ENCODE measurements at regions not wholly inside any gene's neighbourhood (a gene's known extent, or its start where the extent isn't known, plus 50 kb on each side); places are given as distances from the start of the nearest gene placed in this dataset.
A peak's percentile ranks its signal among the peaks of the same experiment; 100 is the strongest.
"Not testable (repeated sequence)": the region's sequence is repeated elsewhere in the genome, so short reads cannot be mapped to it uniquely, and the experiment has no call there.

DNA sequence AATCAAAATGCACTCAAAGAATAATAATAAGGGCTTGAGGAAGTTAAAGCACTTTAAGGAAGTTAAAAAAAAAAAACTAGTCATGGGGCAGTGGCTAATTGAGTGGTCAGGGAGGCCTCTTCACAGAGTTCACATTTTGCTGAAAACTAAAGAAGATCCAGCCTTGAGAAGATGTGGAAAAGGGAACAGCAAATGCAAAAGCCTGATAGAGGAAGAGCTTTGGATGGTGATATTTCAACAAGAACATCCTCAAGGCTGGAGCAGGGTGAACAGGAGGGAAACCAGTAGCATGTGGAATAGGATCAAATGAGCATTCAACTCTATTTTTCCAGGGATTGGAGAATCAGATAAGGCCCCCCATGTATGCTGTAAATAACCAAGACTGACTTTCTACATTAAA, 165.7 kb downstream of the SPATA31A6 start:
- not testable (repeated sequence) for H3K9me2 ChIP-seq (ENCODE audit: insufficient read depth); H3K79me2 ChIP-seq (replicated peaks; ENCODE audit: insufficient read depth); H3K27ac Mint-ChIP-seq; H3K27me3 ChIP-seq (ENCODE audit: insufficient read depth); H3K36me3 Mint-ChIP-seq (ENCODE audit: low read depth); DNase-seq (ENCODE audit: low spot score); H4K20me1 ChIP-seq (replicated peaks; ENCODE audit: insufficient read depth); H3K4me1 Mint-ChIP-seq; H3K27me3 Mint-ChIP-seq (ENCODE audit: insufficient read depth, low read depth, poor library complexity); H3F3A ChIP-seq (replicated peaks; ENCODE audit: low read depth); H3K4me3 Mint-ChIP-seq; H3K4me1 ChIP-seq (ENCODE audit: insufficient read depth); H3K4me3 ChIP-seq; ATAC-seq; H3K4me2 ChIP-seq; H2AFZ ChIP-seq; H3K9me3 Mint-ChIP-seq; H3K27ac ChIP-seq (ENCODE audit: low read depth); H3K36me3 ChIP-seq (ENCODE audit: insufficient read depth)

- not testable (repeated sequence) for H3K9me3 Mint-ChIP-seq; H3K36me3 Mint-ChIP-seq (ENCODE audit: low read depth); H4K20me1 ChIP-seq (replicated peaks; ENCODE audit: insufficient read depth); H3K36me3 ChIP-seq (ENCODE audit: insufficient read depth); H3K4me3 Mint-ChIP-seq; ATAC-seq; H3K79me2 ChIP-seq (replicated peaks; ENCODE audit: insufficient read depth); DNase-seq (ENCODE audit: low spot score); H3K4me3 ChIP-seq; H3F3A ChIP-seq (replicated peaks; ENCODE audit: low read depth); H3K27me3 Mint-ChIP-seq (ENCODE audit: insufficient read depth, low read depth, poor library complexity); H3K4me1 ChIP-seq (ENCODE audit: insufficient read depth); H3K27ac Mint-ChIP-seq; H2AFZ ChIP-seq; H3K4me1 Mint-ChIP-seq; H3K27me3 ChIP-seq (ENCODE audit: insufficient read depth); H3K27ac ChIP-seq (ENCODE audit: low read depth); H3K4me2 ChIP-seq; H3K9me2 ChIP-seq (ENCODE audit: insufficient read depth)
These were observed 167.0 kb downstream of the SPATA31A6 start for GRCh38 chr9:42350412-42350811.

GRCh38 chr9:42357604-42358373, 174.3 kb downstream of the SPATA31A6 start:
- H3K36me3 Mint-ChIP-seq (ENCODE audit: low read depth); H3K36me3 ChIP-seq (ENCODE audit: insufficient read depth); H3F3A ChIP-seq (replicated peaks; ENCODE audit: low read depth); H4K20me1 ChIP-seq (replicated peaks; ENCODE audit: insufficient read depth); H3K9me2 ChIP-seq (ENCODE audit: insufficient read depth); H3K79me2 ChIP-seq (replicated peaks; ENCODE audit: insufficient read depth); H3K27me3 ChIP-seq (ENCODE audit: insufficient read depth): not testable (repeated sequence)
- H2AFZ ChIP-seq = peak overlapping the region; percentile 76; the same call in 1 of the 2 replicates
- H3K4me1 ChIP-seq (ENCODE audit: insufficient read depth) = peaks cover 27% of the 10 kb centered on the region
- peak overlapping the region; percentile 52; the same call in 1 of the 2 replicates for H3K27ac ChIP-seq (ENCODE audit: low read depth)
- peak; percentile 59 for DNase-seq (ENCODE audit: low spot score)
- Mint-ChIP-seq H3K9me3 (peaks cover 18% of the 10 kb centered on the region), H3K27me3 (ENCODE audit: insufficient read depth, low read depth, poor library complexity) (peaks cover 17% of the 10 kb centered on the region), H3K4me3 (peak overlapping the region; percentile 75), H3K4me1 (peaks cover 29% of the 10 kb centered on the region), H3K27ac (peak overlapping the region; percentile 74)
- peak overlapping the region; percentile 54 for H3K4me3 ChIP-seq
- H3K4me2 ChIP-seq = peak overlapping the region; percentile 61
- ATAC-seq = peak; percentile 71

DNA sequence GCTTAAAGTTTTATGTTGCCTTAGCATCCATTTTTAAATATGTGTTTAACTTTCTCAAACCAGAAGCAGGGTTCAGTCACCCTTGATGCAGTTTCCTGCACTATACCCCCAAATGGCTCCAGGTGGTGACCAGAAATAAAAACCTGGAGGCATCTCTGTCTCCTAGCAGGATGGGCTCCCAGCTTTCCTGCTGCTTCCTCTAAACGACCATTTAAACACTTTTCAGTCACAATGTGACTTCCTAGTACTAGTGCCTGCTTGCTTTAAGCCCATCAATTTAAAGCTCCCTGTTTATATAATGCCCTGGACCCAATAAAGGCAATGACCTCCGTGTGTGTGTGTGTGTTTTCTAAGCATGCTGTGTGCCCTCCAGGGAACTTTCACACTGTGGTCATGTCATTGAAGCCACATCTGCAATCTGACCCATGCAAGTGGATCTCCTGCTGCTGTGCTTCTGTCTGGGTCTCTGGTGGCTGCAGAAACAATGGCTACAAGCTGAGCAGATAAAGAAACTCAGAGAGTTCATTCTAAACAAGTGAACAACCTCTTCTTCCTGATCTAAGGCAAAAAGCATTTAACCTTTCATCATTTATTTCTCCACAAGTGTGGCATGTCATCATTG, 175.3 kb downstream of the SPATA31A6 start:
- H3K27me3 ChIP-seq (ENCODE audit: insufficient read depth); H4K20me1 ChIP-seq (replicated peaks; ENCODE audit: insufficient read depth); H3K9me2 ChIP-seq (ENCODE audit: insufficient read depth); H3K79me2 ChIP-seq (replicated peaks; ENCODE audit: insufficient read depth); H3F3A ChIP-seq (replicated peaks; ENCODE audit: low read depth); H2AFZ ChIP-seq; H3K36me3 Mint-ChIP-seq (ENCODE audit: low read depth); H3K36me3 ChIP-seq (ENCODE audit: insufficient read depth): not testable (repeated sequence)
- Histone ChIP-seq H3K4me1 (ENCODE audit: insufficient read depth) (peaks cover 27% of the 10 kb centered on the region), H3K27ac (ENCODE audit: low read depth) (peak overlapping the region; percentile 52; the same call in 1 of the 2 replicates), H3K4me2 (peak overlapping the region; percentile 61), H3K4me3 (peak overlapping the region; percentile 54)
- H3K27me3 Mint-ChIP-seq (ENCODE audit: insufficient read depth, low read depth, poor library complexity) = peaks cover 17% of the 10 kb centered on the region
- peak; percentile 48 for DNase-seq (ENCODE audit: low spot score)
- H3K4me1 Mint-ChIP-seq = peaks cover 29% of the 10 kb centered on the region
- peak; percentile 90 for ATAC-seq
- peak overlapping the region; percentile 55 for H3K27ac Mint-ChIP-seq
- TF ChIP-seq ZNF462 (CRISPR knock-in tag; IDR thresholded peaks at IDR 0.05) = 0 out of 2 replicates have a peak, but pooled peaks have one; percentile 2
- H3K4me3 Mint-ChIP-seq = peak overlapping the region; percentile 75
- H3K9me3 Mint-ChIP-seq = peaks cover 18% of the 10 kb centered on the region

Data from GM23338 (cell line).